Bronchial epithelial cell (primary cell): ENCODE measurements at regions not wholly inside any gene's neighbourhood (a gene's known extent, or its start where the extent isn't known, plus 50 kb on each side); places are given as distances from the start of the nearest gene placed in this dataset.
"Not testable (repeated sequence)": the region's sequence is repeated elsewhere in the genome, so short reads cannot be mapped to it uniquely, and the experiment has no call there.

Source experiments
- DNase-seq: peaks from one replicate; pipeline ENCODE4 v3.0.0-alpha.2; 2010; ENCODE audit warnings: low read depth
- FAIRE-seq: peaks from 2 replicates; lab custom pipeline; 2011; peaks lifted over from hg19 to GRCh38; lab: Jason Lieb, UNC
- H3K27me3 ChIP-seq: 2 replicates; pipeline ENCODE4 v1.5.1; 2011; ENCODE audit warnings: low read length; ENCODE audit not compliant: control insufficient read depth, insufficient read depth
- H3K36me3 ChIP-seq: 2 replicates; pipeline ENCODE4 v1.5.1; 2011; ENCODE audit warnings: low read length; ENCODE audit not compliant: control insufficient read depth, insufficient read depth
- H3K4me3 ChIP-seq: 2 replicates; pipeline ENCODE4 v1.5.1; 2011; ENCODE audit warnings: mild to moderate bottlenecking, low read depth, low read length, control low read depth
- CTCF ChIP-seq: IDR thresholded peaks from 2 replicates; pipeline ENCODE4 v1.5.1; 2011; ENCODE audit warnings: mild to moderate bottlenecking, moderate library complexity, low read length, control low read depth, inconsistent platforms; ENCODE audit not compliant: insufficient read depth, severe bottlenecking

GRCh38 chr10:25102147-25102822, 72.5 kb upstream of the GPR158 start:
- Histone ChIP-seq H3K36me3 (no peaks in the 10 kb centered on the region), H3K27me3 (no peaks in the 10 kb centered on the region), H3K4me3 (no peak overlapping the region)
- no peak for TF ChIP-seq CTCF
- no peak for DNase-seq
- no peak for FAIRE-seq

- Histone ChIP-seq H3K36me3 (no peaks in the 10 kb centered on the region), H3K4me3 (no peak overlapping the region), H3K27me3 (no peaks in the 10 kb centered on the region)
- no peak for DNase-seq
- no peak for TF ChIP-seq CTCF
- no peak for FAIRE-seq
Measured at GRCh38 chr10:25103703-25104102, 71.1 kb upstream of the GPR158 start.

GRCh38 chr10:25104441-25104840, 70.4 kb upstream of the GPR158 start:
- Histone ChIP-seq H3K4me3 (no peak overlapping the region), H3K36me3 (no peaks in the 10 kb centered on the region), H3K27me3 (no peaks in the 10 kb centered on the region)
- peak; percentile 13 for FAIRE-seq
- no peak for DNase-seq
- TF ChIP-seq CTCF, result no peak

GRCh38 chr10:25105262-25105661, 69.5 kb upstream of the GPR158 start:
- TF ChIP-seq CTCF, result no peak
- DNase-seq, result no peak
- no peak for FAIRE-seq
- no peak overlapping the region for H3K4me3 ChIP-seq
- H3K36me3 ChIP-seq, result no peaks in the 10 kb centered on the region
- H3K27me3 ChIP-seq, result no peaks in the 10 kb centered on the region

- no peak for TF ChIP-seq CTCF
Measured at GRCh38 chr10:25105743-25106260, 69.0 kb upstream of the GPR158 start.

GRCh38 chr10:25107756-25108155, 67.0 kb upstream of the GPR158 start:
- TF ChIP-seq CTCF, result no peak
- FAIRE-seq, result no peak
- no peak for DNase-seq
- Histone ChIP-seq H3K4me3 (no peak overlapping the region), H3K36me3 (no peaks in the 10 kb centered on the region), H3K27me3 (no peaks in the 10 kb centered on the region)

More at GRCh38 chr10:25105743-25106260, 69.0 kb upstream of the GPR158 start:
- Histone ChIP-seq H3K4me3 (no peak overlapping the region), H3K36me3 (no peaks in the 10 kb centered on the region), H3K27me3 (no peaks in the 10 kb centered on the region)
- DNase-seq, result no peak
- FAIRE-seq, result no peak

- not testable (repeated sequence) for H3K4me3 ChIP-seq, H3K27me3 ChIP-seq, FAIRE-seq, H3K36me3 ChIP-seq, DNase-seq
Measured at GRCh38 chr10:25109896-25110295, 64.9 kb upstream of the GPR158 start.
